ENCODE measurements at regions not wholly inside any gene's neighbourhood (a gene's known extent, or its start where the extent isn't known, plus 50 kb on each side); places are given as distances from the start of the nearest gene placed in this dataset.

DNA sequence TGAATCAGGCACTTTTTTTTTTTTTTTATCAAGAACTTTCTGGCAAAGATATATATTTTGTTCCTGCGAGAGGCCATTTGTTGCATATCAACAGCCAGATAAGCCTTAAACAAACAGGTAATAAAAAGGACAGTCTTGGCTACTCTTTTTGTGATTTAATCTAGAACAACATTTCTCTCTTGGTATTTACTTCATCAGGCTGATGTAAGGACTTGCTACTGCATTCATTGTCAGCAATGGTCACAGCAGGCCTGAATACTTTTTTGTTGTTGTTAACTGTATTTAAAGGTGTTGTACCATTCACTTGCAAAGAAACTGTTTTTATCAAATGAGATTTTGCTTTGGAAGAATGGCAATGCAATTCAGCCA is 683.8 kb downstream of the IRS1 start:
- Mint-ChIP-seq H3K36me3 (ENCODE audit: low read depth) (no peaks in the 10 kb centered on the region), H3K27ac (no peak overlapping the region), H3K4me1 (ENCODE audit: low read depth) (no peaks in the 10 kb centered on the region), H3K27me3 (no peaks in the 10 kb centered on the region), H3K9me3 (no peaks in the 10 kb centered on the region), H3K4me3 (no peak overlapping the region)
- Histone ChIP-seq H3K36me3 (ENCODE audit: insufficient read depth, low read length) (no peaks in the 10 kb centered on the region), H3K27me3 (ENCODE audit: control insufficient read depth in 1 of 2, insufficient read depth in 2 of 2, low read length in 2 of 2) (no peaks in the 10 kb centered on the region), H3K4me1 (ENCODE audit: insufficient read depth, low read length) (no peaks in the 10 kb centered on the region), H3K27ac (ENCODE audit: low read depth in 1 of 2, low read length in 2 of 2) (no peak overlapping the region), H3K9me3 (ENCODE audit: control insufficient read depth in 1 of 2, insufficient read depth in 1 of 2, low read length in 2 of 2) (no peaks in the 10 kb centered on the region), H3K4me3 (ENCODE audit: low read length) (no peak overlapping the region)
- ChIA-PET CTCF (no interaction called here), POLR2A (no interaction called here)
- no peak for ATAC-seq (ENCODE audit: poor library complexity)
- intact Hi-C loops (cut with DNase I, micrococcal nuclease), result no loop called here
- no peak for TF ChIP-seq CTCF (IDR thresholded peaks at IDR 0.05)
- DNase-seq, result no peak

GRCh38 chr2:226115102-226115831 is 684.4 kb downstream of the IRS1 start:
- no peaks in the 10 kb centered on the region for H3K9me3 ChIP-seq (ENCODE audit: control insufficient read depth in 1 of 2, insufficient read depth in 1 of 2, low read length in 2 of 2)
- ChIA-PET CTCF (no interaction called here), POLR2A (no interaction called here)
- Mint-ChIP-seq H3K4me3 (no peak overlapping the region), H3K27me3 (no peaks in the 10 kb centered on the region), H3K27ac (no peak overlapping the region), H3K9me3 (no peaks in the 10 kb centered on the region), H3K4me1 (ENCODE audit: low read depth) (no peaks in the 10 kb centered on the region), H3K36me3 (ENCODE audit: low read depth) (no peaks in the 10 kb centered on the region)
- H3K4me3 ChIP-seq (ENCODE audit: low read length), result no peak overlapping the region
- intact Hi-C loops (cut with DNase I, micrococcal nuclease), result no loop called here
- DNase-seq, result peak in 2 of 14 experiments; percentile 19 to 45
- no peak for TF ChIP-seq CTCF (IDR thresholded peaks at IDR 0.05)
- ATAC-seq (ENCODE audit: poor library complexity), result no peak
- no peaks in the 10 kb centered on the region for H3K27me3 ChIP-seq (ENCODE audit: control insufficient read depth in 1 of 2, insufficient read depth in 2 of 2, low read length in 2 of 2)
- H3K27ac ChIP-seq (ENCODE audit: low read depth in 1 of 2, low read length in 2 of 2), result no peak overlapping the region
- H3K4me1 ChIP-seq (ENCODE audit: insufficient read depth, low read length), result no peaks in the 10 kb centered on the region
- H3K36me3 ChIP-seq (ENCODE audit: insufficient read depth, low read length), result no peaks in the 10 kb centered on the region

DNA sequence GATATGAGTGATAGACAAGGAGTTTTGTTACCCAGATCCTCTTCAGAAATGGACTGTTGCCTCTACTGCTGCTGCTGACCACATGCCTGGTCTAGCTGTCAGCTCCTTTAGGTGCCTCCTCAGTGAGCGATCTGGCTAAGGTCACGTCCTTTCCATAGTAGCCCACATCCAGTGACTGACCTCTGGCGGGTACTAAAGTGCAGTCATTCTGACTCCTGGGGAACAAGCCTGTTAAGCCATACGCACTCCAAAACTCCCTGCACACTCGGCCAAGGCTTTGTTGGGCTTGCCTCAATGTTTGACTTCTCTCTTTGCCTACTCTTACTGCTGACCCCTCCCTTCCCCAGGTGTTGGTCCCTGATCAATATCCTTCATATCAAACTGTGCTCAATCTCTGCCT is 685.2 kb downstream of the IRS1 start:
- H3K27ac ChIP-seq (ENCODE audit: low read depth in 1 of 2, low read length in 2 of 2), result no peak overlapping the region
- Mint-ChIP-seq H3K27ac (no peak overlapping the region), H3K9me3 (no peaks in the 10 kb centered on the region), H3K36me3 (ENCODE audit: low read depth) (no peaks in the 10 kb centered on the region), H3K27me3 (no peaks in the 10 kb centered on the region), H3K4me3 (no peak overlapping the region), H3K4me1 (ENCODE audit: low read depth) (no peaks in the 10 kb centered on the region)
- no peaks in the 10 kb centered on the region for H3K27me3 ChIP-seq (ENCODE audit: control insufficient read depth in 1 of 2, insufficient read depth in 2 of 2, low read length in 2 of 2)
- ChIA-PET CTCF (no interaction called here), POLR2A (no interaction called here)
- TF ChIP-seq CTCF (IDR thresholded peaks at IDR 0.05), result no peak
- no peaks in the 10 kb centered on the region for H3K36me3 ChIP-seq (ENCODE audit: insufficient read depth, low read length)
- ATAC-seq (ENCODE audit: poor library complexity) (no peak), DNase-seq (no peak)
- H3K4me1 ChIP-seq (ENCODE audit: insufficient read depth, low read length), result no peaks in the 10 kb centered on the region
- no peak overlapping the region for H3K4me3 ChIP-seq (ENCODE audit: low read length)
- no peaks in the 10 kb centered on the region for H3K9me3 ChIP-seq (ENCODE audit: control insufficient read depth in 1 of 2, insufficient read depth in 1 of 2, low read length in 2 of 2)
- intact Hi-C loops (cut with DNase I, micrococcal nuclease), result no loop called here
